Neural progenitor cell (in vitro differentiated cells): ENCODE measurements at regions not wholly inside any gene's neighbourhood (a gene's known extent, or its start where the extent isn't known, plus 50 kb on each side); places are given as distances from the start of the nearest gene placed in this dataset.

ENCODE experiments used
- CTCF ChIP-seq: fragments of 200-600 bp; sonication (generic); IDR thresholded peaks from 2 replicates; pipeline ENCODE4 v1.5.1; 2017; ENCODE audit warnings: antibody characterized with exemption, mild to moderate bottlenecking
- EZH2 ChIP-seq: fragments of 200-600 bp; sonication (generic); IDR thresholded peaks from 2 replicates; pipeline ENCODE4 v1.6.1; 2017; ENCODE audit warnings: antibody characterized with exemption, mild to moderate bottlenecking, moderate library complexity

DNA sequence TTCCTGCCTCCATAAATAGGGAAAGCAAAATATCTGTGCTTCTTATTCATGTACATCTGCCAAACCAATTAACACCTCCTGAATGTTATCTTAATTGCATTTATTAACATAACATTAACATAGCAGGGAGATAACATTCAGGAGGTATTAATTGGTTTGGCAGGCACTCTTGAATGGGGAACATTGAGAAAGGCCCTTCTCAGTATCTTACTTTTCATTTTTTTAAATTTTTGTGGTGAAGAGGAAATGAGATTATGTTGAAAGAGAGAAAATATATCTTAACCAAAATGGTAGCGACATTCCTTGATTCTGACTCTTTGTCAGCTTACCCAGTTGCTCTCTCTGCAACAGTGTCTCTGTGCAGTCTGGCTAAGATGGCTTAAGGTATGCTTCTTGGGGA is 100.4 kb upstream of the TLE1 start:
- TF ChIP-seq EZH2 = no peak
- TF ChIP-seq CTCF = no peak
